Mesodermal cell (in vitro differentiated cells): ENCODE measurements at regions not wholly inside any gene's neighbourhood (a gene's known extent, or its start where the extent isn't known, plus 50 kb on each side); places are given as distances from the start of the nearest gene placed in this dataset.

Experiments used
- H3K27ac ChIP-seq: 2 replicates; pipeline ENCODE4 v1.7.0; 2013; ENCODE audit warnings: mild to moderate bottlenecking, low read depth, low read length, moderate library complexity; ENCODE audit not compliant: severe bottlenecking
- H3K36me3 ChIP-seq: 2 replicates; pipeline ENCODE4 v1.7.1; 2013; ENCODE audit warnings: mild to moderate bottlenecking, low read length, moderate library complexity; ENCODE audit not compliant: control insufficient read depth, insufficient read depth
- H3K4me1 ChIP-seq: one replicate; pipeline ENCODE4 v1.7.1; 2013; ENCODE audit warnings: mild to moderate bottlenecking, low read length; ENCODE audit not compliant: insufficient read depth, control insufficient read depth, poor library complexity, severe bottlenecking
- H3K4me3 ChIP-seq: 2 replicates; pipeline ENCODE4 v1.7.0; 2013; ENCODE audit warnings: low read length, control low read depth, mild to moderate bottlenecking; ENCODE audit not compliant: insufficient read depth, poor library complexity, severe bottlenecking; ENCODE audit errors: extremely low read depth
- H3K9me3 ChIP-seq: 2 replicates; pipeline ENCODE4 v1.7.1; 2013; ENCODE audit warnings: mild to moderate bottlenecking, low read length, moderate library complexity; ENCODE audit not compliant: control insufficient read depth
- WGBS, 2 experiments: methylation state at CpG; one replicate each; pipeline ENCODE4 v1.1.5; 2013; ENCODE audit warnings: missing lambda C conversion rate in 2 of 2; ENCODE audit not compliant: insufficient coverage in 2 of 2; 5-methylcytosine and 5-hydroxymethylcytosine counted together

DNA sequence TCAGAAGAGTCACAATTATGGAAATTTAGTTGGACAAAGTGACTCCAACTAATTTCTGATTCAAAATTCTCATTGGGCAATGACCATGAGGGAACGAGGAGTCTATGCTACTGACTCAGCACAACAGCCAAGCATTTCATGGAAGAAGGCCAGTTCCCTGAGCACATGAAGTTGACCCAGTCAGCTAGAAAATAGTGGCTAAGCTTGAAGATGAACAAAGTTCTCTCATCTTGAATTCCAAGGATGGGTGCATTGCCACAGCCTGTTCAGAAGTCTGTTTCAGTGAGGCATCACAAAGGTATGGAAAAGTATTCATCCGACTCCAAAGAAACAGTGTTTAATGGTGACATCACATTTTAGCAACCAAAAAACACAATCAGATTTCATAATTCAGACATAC lies 676.9 kb downstream of the HACE1 start:
- Histone ChIP-seq H3K9me3 (no peaks in the 10 kb centered on the region), H3K36me3 (no peaks in the 10 kb centered on the region), H3K4me3 (no peak overlapping the region), H3K27ac (no peak overlapping the region), H3K4me1 (peaks cover 2% of the 10 kb centered on the region)
- 80 to 86% methylated on average over 1 to 2 of the region's 2 CpGs for WGBS, 2 experiments

GRCh38 chr6:104173668-104174067 lies 686.1 kb downstream of the HACE1 start:
- Histone ChIP-seq H3K4me1 (no peaks in the 10 kb centered on the region), H3K9me3 (no peaks in the 10 kb centered on the region), H3K27ac (no peak overlapping the region), H3K4me3 (no peak overlapping the region), H3K36me3 (no peaks in the 10 kb centered on the region)
- no CpG with 5 or more reads among the region's 1 CpG for WGBS, 2 experiments

GRCh38 chr6:104170401-104170800 lies 689.3 kb downstream of the HACE1 start:
- no peaks in the 10 kb centered on the region for H3K36me3 ChIP-seq
- no peak overlapping the region for H3K27ac ChIP-seq
- no peaks in the 10 kb centered on the region for H3K4me1 ChIP-seq
- H3K9me3 ChIP-seq, result no peaks in the 10 kb centered on the region
- no peak overlapping the region for H3K4me3 ChIP-seq
- 100% methylated on average over 1 of the region's 2 CpGs for WGBS, 2 experiments

GRCh38 chr6:104166055-104166668 lies 693.6 kb downstream of the HACE1 start:
- Histone ChIP-seq H3K36me3 (no peaks in the 10 kb centered on the region), H3K27ac (no peak overlapping the region), H3K4me1 (no peaks in the 10 kb centered on the region), H3K9me3 (no peaks in the 10 kb centered on the region), H3K4me3 (no peak overlapping the region)

DNA sequence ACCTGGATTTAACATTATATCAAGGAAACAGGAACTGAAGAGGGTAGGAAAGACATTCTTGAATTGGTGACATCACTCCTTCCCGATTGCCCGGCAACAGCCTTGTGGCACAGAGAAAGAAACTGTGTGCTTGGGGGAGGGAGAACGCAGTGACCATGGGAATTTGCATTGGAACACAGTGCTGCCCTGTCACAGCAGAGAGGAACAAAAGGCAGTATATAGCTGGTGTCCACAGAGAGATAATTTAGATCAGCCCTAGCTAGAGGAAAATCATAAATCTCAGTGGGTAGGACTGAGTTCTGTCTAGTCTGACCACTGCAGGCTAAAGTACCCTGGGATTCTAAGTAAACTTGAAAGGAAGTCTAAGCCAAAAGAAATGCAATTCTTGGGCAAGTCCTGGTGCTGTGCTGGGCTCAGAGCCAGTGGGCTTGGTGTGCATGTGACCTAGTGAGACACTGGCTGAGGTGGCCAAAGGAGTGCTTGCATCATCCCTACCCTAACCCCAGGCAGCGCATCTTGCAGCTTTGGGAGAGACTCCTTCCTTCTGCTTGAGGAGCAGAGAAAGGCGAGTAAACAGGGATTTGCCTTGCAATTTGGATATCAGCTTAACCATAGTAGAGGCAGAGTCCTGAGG lies 697.6 kb downstream of the HACE1 start:
- no peaks in the 10 kb centered on the region for H3K9me3 ChIP-seq
- H3K36me3 ChIP-seq, result no peaks in the 10 kb centered on the region
- H3K27ac ChIP-seq, result peak overlapping the region; percentile 29
- WGBS, 2 experiments, result 81 to 100% methylated on average over 4 to 5 of the region's 5 CpGs
- H3K4me3 ChIP-seq, result no peak overlapping the region
- H3K4me1 ChIP-seq, result no peaks in the 10 kb centered on the region

GRCh38 chr6:104159045-104159618 lies 700.6 kb downstream of the HACE1 start:
- H3K36me3 ChIP-seq, result no peaks in the 10 kb centered on the region
- 89 to 91% methylated on average over 1 of the region's 2 CpGs for WGBS, 2 experiments
- H3K4me1 ChIP-seq, result no peaks in the 10 kb centered on the region
- no peak overlapping the region for H3K4me3 ChIP-seq
- H3K27ac ChIP-seq, result no peak overlapping the region
- no peaks in the 10 kb centered on the region for H3K9me3 ChIP-seq

DNA sequence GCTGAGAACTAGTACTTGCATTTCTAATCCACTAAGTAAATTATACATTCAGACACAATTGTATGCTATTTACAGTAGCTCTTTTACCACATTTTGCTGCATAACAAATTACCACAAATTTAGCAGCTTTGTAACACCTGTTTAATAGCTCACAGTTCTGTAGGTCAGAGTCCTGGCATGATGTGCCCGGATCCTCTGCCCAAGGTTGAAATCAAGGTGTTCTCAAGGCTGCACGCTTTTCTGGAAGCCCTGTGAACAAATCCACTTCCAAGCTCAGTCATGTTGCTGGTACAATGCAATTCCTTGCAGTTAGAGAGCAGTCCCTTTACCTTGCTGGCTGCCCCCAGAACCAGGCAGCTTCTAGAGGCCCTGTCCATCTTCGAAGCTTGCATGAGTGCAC lies 716.0 kb downstream of the HACE1 start:
- Histone ChIP-seq H3K4me3 (no peak overlapping the region), H3K4me1 (no peaks in the 10 kb centered on the region), H3K27ac (no peak overlapping the region), H3K36me3 (no peaks in the 10 kb centered on the region), H3K9me3 (peaks cover 8% of the 10 kb centered on the region)
- WGBS, 2 experiments, result 83 to 87% methylated on average over 3 of the region's 3 CpGs

DNA sequence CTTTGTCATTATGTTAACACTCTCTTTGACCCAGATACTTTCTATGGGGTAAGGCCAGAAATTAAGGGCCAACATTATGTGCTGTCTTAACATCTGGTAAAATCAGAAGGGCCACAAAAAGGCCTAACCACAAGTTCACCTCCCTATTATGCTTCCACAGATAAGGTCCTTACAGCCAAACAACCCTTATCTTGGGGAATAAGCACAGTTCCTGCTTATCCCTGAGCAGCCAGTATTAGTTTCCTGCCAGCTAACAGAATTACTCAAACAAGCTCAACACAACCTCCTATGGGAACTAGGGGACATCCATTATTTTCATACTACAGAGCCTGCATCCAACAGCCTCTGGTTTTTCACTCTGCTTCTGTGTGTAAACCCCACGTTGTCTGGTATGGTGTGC lies 724.8 kb downstream of the HACE1 start:
- Histone ChIP-seq H3K4me1 (no peaks in the 10 kb centered on the region), H3K9me3 (peaks cover under 1% of the 10 kb centered on the region), H3K4me3 (no peak overlapping the region), H3K36me3 (no peaks in the 10 kb centered on the region), H3K27ac (no peak overlapping the region)
- no CpG with 5 or more reads among the region's 1 CpG for WGBS, 2 experiments

DNA sequence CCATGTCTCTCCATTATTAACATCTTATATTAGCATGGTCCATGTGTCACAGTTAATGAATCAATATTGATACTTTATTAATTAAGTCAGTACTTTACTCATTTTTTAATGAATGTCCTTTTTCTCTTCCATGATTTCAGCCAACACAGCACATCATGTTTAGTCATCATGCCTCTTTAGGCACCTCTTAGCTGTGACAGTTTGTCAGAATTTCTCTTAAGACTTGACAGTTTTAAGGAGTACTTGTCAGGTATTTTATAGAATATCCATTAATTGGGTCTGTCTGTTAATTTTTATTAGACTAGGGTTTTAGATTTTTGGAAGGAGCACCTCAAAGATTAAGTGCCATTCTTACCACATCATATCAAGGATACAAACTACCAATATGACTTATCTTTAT lies 729.4 kb downstream of the HACE1 start:
- Histone ChIP-seq H3K4me1 (no peaks in the 10 kb centered on the region), H3K4me3 (no peak overlapping the region)

DNA sequence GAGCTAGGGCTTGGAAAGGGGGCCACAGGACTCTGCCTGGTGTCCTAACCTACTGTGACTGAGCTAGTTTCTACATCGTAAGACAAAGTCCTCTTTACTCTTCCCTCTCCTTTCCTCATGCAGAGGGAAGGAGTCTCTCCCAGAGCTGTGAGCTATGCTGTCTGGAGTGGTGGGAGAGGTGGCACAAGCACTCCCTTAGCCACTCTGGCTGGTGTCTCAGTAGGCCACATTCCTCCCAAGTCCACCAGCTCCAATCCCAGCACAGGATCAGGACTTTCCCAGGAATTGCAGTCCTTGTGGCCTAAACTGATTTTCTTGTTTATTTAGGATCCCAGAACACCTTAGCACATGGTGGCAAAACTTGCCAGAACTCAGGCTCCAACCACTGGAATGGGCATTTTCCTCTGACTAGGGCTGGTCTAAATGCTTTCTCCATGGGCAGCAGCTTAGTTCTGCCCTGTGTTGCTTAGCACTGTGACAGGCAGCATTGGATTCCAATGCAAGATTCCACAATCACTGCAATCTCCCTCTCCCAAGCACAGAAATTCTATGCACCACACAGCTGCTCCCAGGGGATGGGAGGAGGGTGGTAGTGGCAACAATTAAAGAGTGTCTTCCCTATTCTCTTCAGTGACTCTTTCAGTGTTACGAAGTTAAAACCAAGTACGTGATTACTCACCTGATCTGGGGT lies 733.3 kb downstream of the HACE1 start:
- Histone ChIP-seq H3K4me1 (no peaks in the 10 kb centered on the region), H3K27ac (no peak overlapping the region), H3K36me3 (no peaks in the 10 kb centered on the region), H3K9me3 (no peaks in the 10 kb centered on the region), H3K4me3 (no peak overlapping the region)
- 100% methylated on average over 1 to 2 of the region's 3 CpGs for WGBS, 2 experiments

More for the DNA sequence above, 729.4 kb downstream of the HACE1 start:
- H3K9me3 ChIP-seq, result no peaks in the 10 kb centered on the region
- H3K27ac ChIP-seq, result no peak overlapping the region
- H3K36me3 ChIP-seq, result no peaks in the 10 kb centered on the region

DNA sequence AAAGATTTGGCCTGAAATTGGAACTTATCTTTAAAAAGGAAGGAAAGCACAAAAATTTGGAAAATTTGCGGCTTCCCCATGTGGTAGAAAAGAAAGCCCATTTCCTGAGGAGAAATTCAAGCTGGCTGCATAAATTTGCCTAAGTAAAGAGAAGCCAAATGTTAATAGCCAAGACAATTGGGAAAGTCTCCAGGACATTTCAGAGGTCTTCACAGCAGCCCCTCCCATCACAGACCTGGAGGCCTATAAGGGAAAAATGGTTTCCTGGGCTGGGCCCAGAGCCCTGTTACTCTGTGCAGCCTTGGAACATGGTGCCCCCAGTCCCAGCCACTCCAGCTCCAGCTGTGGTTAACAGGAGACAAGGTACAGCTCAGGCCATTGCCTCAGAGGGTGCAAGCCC lies 736.5 kb downstream of the HACE1 start:
- H3K4me3 ChIP-seq, result no peak overlapping the region
- no peaks in the 10 kb centered on the region for H3K9me3 ChIP-seq
- 100% methylated on average over 1 of the region's 1 CpG for WGBS, 2 experiments
- no peaks in the 10 kb centered on the region for H3K4me1 ChIP-seq
- H3K27ac ChIP-seq, result no peak overlapping the region
- no peaks in the 10 kb centered on the region for H3K36me3 ChIP-seq
